ENCODE measurements at regions not wholly inside any gene's neighbourhood (a gene's known extent, or its start where the extent isn't known, plus 50 kb on each side); places are given as distances from the start of the nearest gene placed in this dataset.

DNA sequence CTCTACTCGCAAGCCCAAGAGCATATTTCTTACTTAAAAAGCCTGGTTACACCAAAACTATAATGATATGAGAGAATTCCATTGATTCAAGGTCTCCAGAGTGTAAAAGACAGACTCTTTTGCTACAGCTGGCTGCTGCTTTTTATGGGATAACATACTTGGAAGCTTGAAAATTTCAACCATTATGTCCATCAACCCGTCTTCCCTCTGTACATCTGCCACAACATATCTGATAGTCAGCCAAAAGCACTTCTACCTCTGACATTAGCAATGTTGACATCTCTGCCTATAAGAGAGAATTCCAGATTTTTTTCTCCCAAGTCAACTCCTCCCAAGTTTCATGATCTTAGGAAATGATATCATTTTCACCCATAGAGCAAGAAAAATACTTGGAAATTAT is 54.4 kb upstream of the IQCM start:
- Mint-ChIP-seq H3K9me3 (peaks cover 0 to 6% (median under 1%) of the 10 kb centered on the region in 7 donors), H3K36me3 (no peaks in the 10 kb centered on the region), H3K4me3 (no peak overlapping the region), H3K27me3 (no peaks in the 10 kb centered on the region), H3K27ac (no peak overlapping the region), H3K4me1 (no peaks in the 10 kb centered on the region)
- ATAC-seq (ENCODE audit: low read depth in 2 of 2) (no peak), DNase-seq (no peak)

DNA sequence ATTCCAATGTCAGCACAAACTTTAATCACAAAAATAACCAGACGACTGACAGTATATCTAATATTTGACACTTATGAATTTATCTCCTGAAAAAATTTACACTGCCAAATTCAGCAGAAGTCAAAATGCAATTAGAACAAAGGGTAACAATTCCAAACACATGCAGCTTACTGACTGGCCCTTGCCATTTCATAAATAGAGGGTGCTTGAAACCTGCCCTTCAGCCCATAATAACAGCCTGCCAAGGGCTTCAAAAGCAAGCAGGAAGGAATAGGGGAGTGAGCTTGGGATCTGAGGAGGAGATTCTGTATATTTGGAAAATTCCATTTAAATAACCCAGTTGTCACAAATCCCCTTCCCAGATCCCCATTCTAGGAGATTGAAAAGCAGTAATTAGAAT is 66.1 kb upstream of the IQCM start:
- H3K4me3 Mint-ChIP-seq, result no peak overlapping the region
- no peak for ATAC-seq (ENCODE audit: low read depth in 2 of 2)
- no peak for DNase-seq
- no peak overlapping the region for H3K27ac Mint-ChIP-seq
- H3K27me3 Mint-ChIP-seq, result peaks cover 9 to 29% (median 17%) of the 10 kb centered on the region in 3 donors
- no peaks in the 10 kb centered on the region for H3K36me3 Mint-ChIP-seq
- no peaks in the 10 kb centered on the region for H3K4me1 Mint-ChIP-seq
- H3K9me3 Mint-ChIP-seq, result peaks cover 0 to 3% (median 0%) of the 10 kb centered on the region in 7 donors

DNA sequence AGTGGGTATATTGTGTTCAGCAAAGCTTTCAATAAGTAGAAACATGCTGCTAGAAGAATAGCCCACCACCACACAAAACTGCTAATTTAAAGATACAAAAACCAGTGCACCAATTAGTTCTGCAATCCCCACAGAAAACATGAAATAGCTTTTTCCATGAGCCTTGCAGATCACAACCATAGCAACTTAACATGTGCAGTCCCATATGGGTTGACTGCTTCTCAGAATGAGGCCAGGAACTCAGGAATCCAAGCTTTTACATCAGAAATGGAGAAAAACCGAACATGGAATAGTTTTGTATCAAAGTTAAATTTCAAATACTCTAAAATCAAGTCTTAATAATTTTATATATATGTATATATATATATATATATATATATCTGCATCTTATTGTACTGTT is 66.6 kb upstream of the IQCM start:
- no peak for DNase-seq
- H3K4me3 Mint-ChIP-seq, result no peak overlapping the region
- H3K27me3 Mint-ChIP-seq, result peaks cover 9 to 29% (median 17%) of the 10 kb centered on the region in 3 donors
- H3K4me1 Mint-ChIP-seq, result no peaks in the 10 kb centered on the region
- no peak overlapping the region for H3K27ac Mint-ChIP-seq
- H3K9me3 Mint-ChIP-seq, result peaks cover 0 to 3% (median 0%) of the 10 kb centered on the region in 7 donors
- H3K36me3 Mint-ChIP-seq, result no peaks in the 10 kb centered on the region
- ATAC-seq (ENCODE audit: low read depth in 2 of 2), result no peak

DNA sequence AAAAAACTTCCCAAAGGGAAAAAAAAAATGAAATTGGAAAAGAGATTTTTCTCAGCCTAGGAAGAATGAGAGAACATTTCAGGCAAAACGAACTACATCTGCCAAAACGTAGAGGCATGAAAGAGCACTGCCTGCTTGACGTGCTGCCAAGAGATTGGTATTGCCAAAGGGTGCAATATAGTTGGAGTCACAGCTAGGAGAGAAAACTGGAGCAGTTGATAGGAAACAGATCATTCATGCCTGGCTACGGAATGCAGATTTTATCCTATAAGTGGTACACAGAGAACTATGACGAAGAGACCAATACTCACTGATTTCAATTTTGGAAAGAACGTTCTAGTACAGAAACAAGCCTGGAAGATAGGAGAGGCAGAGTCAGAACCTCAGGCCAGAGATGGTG is 68.4 kb upstream of the IQCM start:
- peaks cover 9 to 22% (median 12%) of the 10 kb centered on the region in 3 donors for H3K27me3 Mint-ChIP-seq
- H3K4me3 Mint-ChIP-seq, result no peak overlapping the region
- H3K4me1 Mint-ChIP-seq, result no peaks in the 10 kb centered on the region
- peaks cover 0 to 3% (median 0%) of the 10 kb centered on the region in 7 donors for H3K9me3 Mint-ChIP-seq
- ATAC-seq (ENCODE audit: low read depth in 2 of 2) (no peak), DNase-seq (no peak)
- no peaks in the 10 kb centered on the region for H3K36me3 Mint-ChIP-seq
- H3K27ac Mint-ChIP-seq, result no peak overlapping the region

DNA sequence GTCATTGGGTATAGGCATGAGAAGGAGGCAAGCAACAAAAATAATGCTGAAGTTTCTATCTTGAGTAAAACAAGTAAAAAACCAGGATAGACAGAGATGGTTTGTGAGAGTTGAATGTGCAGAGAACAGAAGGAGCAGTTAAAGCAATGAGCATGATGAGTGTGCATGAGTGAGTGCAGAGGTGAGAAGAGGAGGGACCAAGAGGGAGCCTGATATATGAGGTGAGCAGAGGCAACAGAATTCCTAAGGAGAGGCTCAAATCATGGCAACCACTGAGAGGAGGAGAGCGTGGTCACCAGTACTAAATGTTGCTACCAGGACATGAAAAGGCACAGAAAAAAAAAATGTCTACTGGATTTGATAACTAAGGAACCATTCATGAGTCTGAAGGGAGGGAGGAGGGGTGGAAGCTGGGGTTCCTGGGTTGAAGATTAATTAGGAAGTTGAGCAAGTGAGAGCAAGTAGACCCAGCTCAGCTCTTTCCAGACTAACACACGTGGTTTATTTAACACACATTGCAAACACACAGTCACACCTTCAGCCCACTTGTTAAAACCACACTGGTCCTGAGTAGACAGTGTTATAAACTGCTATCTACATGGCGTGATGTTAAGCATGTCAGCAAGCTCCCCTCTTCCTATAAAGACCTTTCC is 69.0 kb upstream of the IQCM start:
- no peaks in the 10 kb centered on the region for H3K36me3 Mint-ChIP-seq
- H3K4me3 Mint-ChIP-seq, result no peak overlapping the region
- H3K9me3 Mint-ChIP-seq, result peaks cover 0 to 3% (median 0%) of the 10 kb centered on the region in 7 donors
- no peaks in the 10 kb centered on the region for H3K4me1 Mint-ChIP-seq
- H3K27ac Mint-ChIP-seq, result no peak overlapping the region
- ATAC-seq (ENCODE audit: low read depth in 2 of 2) (no peak), DNase-seq (no peak)
- H3K27me3 Mint-ChIP-seq, result peaks cover 6 to 16% (median 9%) of the 10 kb centered on the region in 3 donors

DNA sequence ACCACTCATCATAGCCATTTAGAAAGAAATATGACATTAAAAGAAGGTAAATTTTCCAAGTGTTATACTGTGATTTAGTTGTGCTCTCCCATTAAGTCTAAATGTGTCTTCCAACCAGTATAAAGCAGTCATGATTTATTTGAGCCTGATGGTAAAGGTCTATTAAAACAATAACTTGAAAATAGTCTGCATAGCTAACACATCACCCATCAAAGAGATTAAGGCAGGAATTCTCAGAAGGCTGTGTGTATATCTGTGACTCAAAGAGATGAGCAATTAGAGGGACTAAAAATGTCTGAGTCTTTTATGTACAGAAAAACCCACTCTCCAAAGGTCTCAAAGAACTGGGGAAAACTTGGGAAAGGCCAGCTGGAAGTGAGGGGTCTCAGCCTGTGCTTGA is 70.3 kb upstream of the IQCM start:
- no peak overlapping the region for H3K27ac Mint-ChIP-seq
- no peaks in the 10 kb centered on the region for H3K4me1 Mint-ChIP-seq
- H3K4me3 Mint-ChIP-seq, result no peak overlapping the region
- peaks cover 0 to 6% (median 2%) of the 10 kb centered on the region in 3 donors for H3K27me3 Mint-ChIP-seq
- H3K9me3 Mint-ChIP-seq, result peaks cover 0 to 3% (median 0%) of the 10 kb centered on the region in 7 donors
- DNase-seq (no peak), ATAC-seq (ENCODE audit: low read depth in 2 of 2) (no peak)
- no peaks in the 10 kb centered on the region for H3K36me3 Mint-ChIP-seq

DNA sequence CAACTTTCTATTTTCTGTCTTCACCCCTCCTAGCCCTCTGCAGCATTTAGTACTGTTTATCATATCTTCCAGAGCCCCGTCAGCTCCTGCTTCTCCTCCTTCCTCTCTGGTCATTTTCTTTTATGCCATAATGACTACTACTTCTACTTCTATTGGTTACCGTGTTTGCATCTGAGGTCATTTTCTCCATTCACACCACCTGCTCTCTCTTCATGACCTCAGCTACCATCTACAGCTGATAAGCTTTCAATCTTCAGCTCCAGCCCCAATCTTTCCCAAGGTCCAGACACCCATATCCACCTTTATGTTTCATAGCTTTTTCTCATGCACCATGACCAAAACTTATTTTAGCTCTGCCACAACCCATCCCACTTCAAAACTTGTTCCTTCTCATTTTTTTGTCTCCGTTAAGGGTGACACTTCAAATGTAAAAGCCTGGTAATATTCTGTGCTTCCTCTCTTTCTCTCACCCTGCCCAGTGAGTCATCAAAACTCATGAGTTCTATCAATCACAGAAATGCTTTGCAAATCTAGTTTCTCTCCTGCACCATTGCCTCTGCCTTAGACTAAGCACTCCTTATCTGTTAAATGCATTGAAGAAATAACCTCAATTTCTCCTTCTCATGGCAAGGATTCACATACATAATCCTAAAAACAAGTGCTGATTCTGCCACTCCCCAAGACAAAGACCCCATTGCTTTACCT is 71.3 kb upstream of the IQCM start:
- peaks cover 0 to 11% (median 0%) of the 10 kb centered on the region in 3 donors for H3K27me3 Mint-ChIP-seq
- H3K36me3 Mint-ChIP-seq, result no peaks in the 10 kb centered on the region
- no peak for DNase-seq
- H3K27ac Mint-ChIP-seq, result no peak overlapping the region
- no peaks in the 10 kb centered on the region for H3K4me1 Mint-ChIP-seq
- ATAC-seq (ENCODE audit: low read depth in 2 of 2), result no peak
- H3K4me3 Mint-ChIP-seq, result no peak overlapping the region
- H3K9me3 Mint-ChIP-seq, result peaks cover 0 to 3% (median 0%) of the 10 kb centered on the region in 7 donors

GRCh38 chr4:149889991-149890390 is 74.3 kb upstream of the IQCM start:
- Mint-ChIP-seq H3K4me3 (peak overlapping the region in 1 of 8 donors; percentile 21), H3K36me3 (no peaks in the 10 kb centered on the region), H3K27ac (no peak overlapping the region), H3K27me3 (peaks cover 4 to 9% (median 8%) of the 10 kb centered on the region in 3 donors), H3K9me3 (peaks cover 0 to 5% (median 0%) of the 10 kb centered on the region in 7 donors), H3K4me1 (no peaks in the 10 kb centered on the region)
- no peak for DNase-seq
- no peak for ATAC-seq (ENCODE audit: low read depth in 2 of 2)

GRCh38 chr4:149890531-149890930 is 74.9 kb upstream of the IQCM start:
- ATAC-seq (ENCODE audit: low read depth in 2 of 2), result no peak
- no peak overlapping the region for H3K27ac Mint-ChIP-seq
- H3K27me3 Mint-ChIP-seq, result peaks cover 4 to 9% (median 8%) of the 10 kb centered on the region in 3 donors
- no peak for DNase-seq
- H3K36me3 Mint-ChIP-seq, result no peaks in the 10 kb centered on the region
- peaks cover 0 to 5% (median 0%) of the 10 kb centered on the region in 7 donors for H3K9me3 Mint-ChIP-seq
- no peak overlapping the region for H3K4me3 Mint-ChIP-seq
- no peaks in the 10 kb centered on the region for H3K4me1 Mint-ChIP-seq

- DNase-seq, result no peak
- H3K27me3 Mint-ChIP-seq, result peaks cover 4 to 9% (median 8%) of the 10 kb centered on the region in 3 donors
- no peak overlapping the region for H3K4me3 Mint-ChIP-seq
- H3K4me1 Mint-ChIP-seq, result no peaks in the 10 kb centered on the region
- H3K9me3 Mint-ChIP-seq, result peaks cover 0 to 5% (median 0%) of the 10 kb centered on the region in 7 donors
- H3K36me3 Mint-ChIP-seq, result no peaks in the 10 kb centered on the region
- ATAC-seq (ENCODE audit: low read depth in 2 of 2), result no peak
- no peak overlapping the region for H3K27ac Mint-ChIP-seq
These were observed 75.8 kb upstream of the IQCM start for GRCh38 chr4:149891426-149891825.

- H3K4me1 Mint-ChIP-seq, result no peaks in the 10 kb centered on the region
These were observed 80.8 kb upstream of the IQCM start for GRCh38 chr4:149896432-149896831.

GRCh38 chr4:149897783-149898182 is 82.1 kb upstream of the IQCM start:
- Mint-ChIP-seq H3K27me3 (peaks cover 4 to 10% (median 9%) of the 10 kb centered on the region in 3 donors), H3K4me3 (no peak overlapping the region), H3K36me3 (no peaks in the 10 kb centered on the region), H3K9me3 (peaks cover 0 to 5% (median 0%) of the 10 kb centered on the region in 7 donors), H3K27ac (no peak overlapping the region), H3K4me1 (no peaks in the 10 kb centered on the region)
- no peak for ATAC-seq (ENCODE audit: low read depth in 2 of 2)
- no peak for DNase-seq

More at GRCh38 chr4:149896432-149896831, 80.8 kb upstream of the IQCM start:
- Mint-ChIP-seq H3K27ac (no peak overlapping the region), H3K27me3 (peaks cover 8 to 15% (median 8%) of the 10 kb centered on the region in 3 donors), H3K9me3 (peaks cover 0 to 5% (median 0%) of the 10 kb centered on the region in 7 donors), H3K36me3 (no peaks in the 10 kb centered on the region), H3K4me3 (peak overlapping the region in 1 of 8 donors; percentile 43)
- DNase-seq, result no peak
- ATAC-seq (ENCODE audit: low read depth in 2 of 2), result no peak

GRCh38 chr4:149901128-149901527 is 85.5 kb upstream of the IQCM start:
- Mint-ChIP-seq H3K27me3 (peaks cover 6 to 9% (median 9%) of the 10 kb centered on the region in 3 donors), H3K36me3 (no peaks in the 10 kb centered on the region), H3K27ac (no peak overlapping the region), H3K4me3 (no peak overlapping the region), H3K4me1 (no peaks in the 10 kb centered on the region), H3K9me3 (peaks cover 0 to 4% (median 0%) of the 10 kb centered on the region in 7 donors)
- no peak for ATAC-seq (ENCODE audit: low read depth in 2 of 2)
- DNase-seq, result no peak

- no peak overlapping the region for H3K4me3 Mint-ChIP-seq
- ATAC-seq (ENCODE audit: low read depth in 2 of 2), result no peak
These were observed 86.6 kb upstream of the IQCM start for GRCh38 chr4:149902242-149902641.

More at GRCh38 chr4:149902242-149902641, 86.6 kb upstream of the IQCM start:
- H3K27ac Mint-ChIP-seq, result no peak overlapping the region
- H3K36me3 Mint-ChIP-seq, result no peaks in the 10 kb centered on the region
- DNase-seq, result no peak
- H3K27me3 Mint-ChIP-seq, result peaks cover 6 to 9% (median 9%) of the 10 kb centered on the region in 3 donors
- H3K4me1 Mint-ChIP-seq, result no peaks in the 10 kb centered on the region
- peaks cover 0 to 4% (median 0%) of the 10 kb centered on the region in 7 donors for H3K9me3 Mint-ChIP-seq
